Activated naive CD4-positive, alpha-beta T cell treated with anti-CD3 and anti-CD28 coated beads for 36 hours (primary cell): ENCODE measurements at regions not wholly inside any gene's neighbourhood (a gene's known extent, or its start where the extent isn't known, plus 50 kb on each side); places are given as distances from the start of the nearest gene placed in this dataset.

Experiments
- CTCF ChIA-PET: fragments of 350-600 bp; sonication (Branson Sonifier 250); formaldehyde crosslinking; loops from one replicate; lab custom pipeline; 2021; ENCODE audit warnings: antibody characterized with exemption; lab: Charles Lee
- DNase-seq: peaks from one replicate; pipeline ENCODE4 v3.0.0-alpha.2; 2020
- H3K27ac Mint-ChIP-seq: one replicate; pipeline ENCODE4 v1.8.0; 2021; ENCODE audit warnings: mild to moderate bottlenecking, mixed read lengths
- H3K27me3 Mint-ChIP-seq: one replicate; pipeline ENCODE4 v1.8.0; 2021; ENCODE audit warnings: low read depth, mixed read lengths
- H3K36me3 Mint-ChIP-seq: one replicate; pipeline ENCODE4 v1.8.0; 2021; ENCODE audit warnings: low read depth, mixed read lengths
- H3K4me1 Mint-ChIP-seq: one replicate; pipeline ENCODE4 v1.8.0; 2021; ENCODE audit warnings: low read depth, mixed read lengths
- H3K4me3 Mint-ChIP-seq: one replicate; pipeline ENCODE4 v1.8.0; 2021; ENCODE audit warnings: mild to moderate bottlenecking, moderate library complexity, mixed read lengths
- H3K9me3 Mint-ChIP-seq: one replicate; pipeline ENCODE4 v1.8.0; 2021; ENCODE audit warnings: mixed read lengths
- intact Hi-C: fragments of 100-400 bp; cut with micrococcal nuclease; formaldehyde crosslinking; loops from one replicate; pipeline ENCODE4 v1.15.1; 2023

- CTCF ChIA-PET = no interaction called here
- Mint-ChIP-seq H3K4me3 (no peak overlapping the region), H3K27me3 (peaks cover 2% of the 10 kb centered on the region), H3K4me1 (peaks cover 8% of the 10 kb centered on the region), H3K9me3 (no peaks in the 10 kb centered on the region), H3K36me3 (no peaks in the 10 kb centered on the region), H3K27ac (no peak overlapping the region)
- no peak for DNase-seq
- intact Hi-C loops = no loop called here
These were observed 55.4 kb upstream of the ACVR1 start for GRCh38 chr2:157931542-157931941.

DNA sequence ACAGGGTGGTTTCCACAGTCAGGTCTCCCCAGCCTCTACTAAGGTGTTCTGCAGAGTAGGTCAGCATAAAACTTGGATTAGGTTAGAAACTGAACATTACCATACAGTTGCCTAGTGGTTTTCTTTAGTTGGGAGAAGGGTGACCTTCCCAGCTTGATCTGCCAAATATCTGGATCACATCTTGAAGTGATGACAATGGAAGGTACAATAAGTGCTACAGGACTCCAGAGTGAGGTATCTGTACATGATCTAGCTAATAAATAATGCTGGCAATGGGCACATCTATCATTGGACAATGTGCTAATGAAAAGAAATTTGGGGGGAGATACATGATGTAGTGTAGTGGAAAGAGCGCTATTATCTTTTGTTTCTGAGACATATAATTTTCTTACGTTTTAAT is 54.6 kb upstream of the ACVR1 start:
- Mint-ChIP-seq H3K27me3 (peaks cover 2% of the 10 kb centered on the region), H3K4me3 (no peak overlapping the region), H3K36me3 (no peaks in the 10 kb centered on the region), H3K4me1 (peaks cover 2% of the 10 kb centered on the region), H3K9me3 (no peaks in the 10 kb centered on the region), H3K27ac (no peak overlapping the region)
- intact Hi-C loops = no loop called here
- CTCF ChIA-PET = no interaction called here
- DNase-seq = no peak

DNA sequence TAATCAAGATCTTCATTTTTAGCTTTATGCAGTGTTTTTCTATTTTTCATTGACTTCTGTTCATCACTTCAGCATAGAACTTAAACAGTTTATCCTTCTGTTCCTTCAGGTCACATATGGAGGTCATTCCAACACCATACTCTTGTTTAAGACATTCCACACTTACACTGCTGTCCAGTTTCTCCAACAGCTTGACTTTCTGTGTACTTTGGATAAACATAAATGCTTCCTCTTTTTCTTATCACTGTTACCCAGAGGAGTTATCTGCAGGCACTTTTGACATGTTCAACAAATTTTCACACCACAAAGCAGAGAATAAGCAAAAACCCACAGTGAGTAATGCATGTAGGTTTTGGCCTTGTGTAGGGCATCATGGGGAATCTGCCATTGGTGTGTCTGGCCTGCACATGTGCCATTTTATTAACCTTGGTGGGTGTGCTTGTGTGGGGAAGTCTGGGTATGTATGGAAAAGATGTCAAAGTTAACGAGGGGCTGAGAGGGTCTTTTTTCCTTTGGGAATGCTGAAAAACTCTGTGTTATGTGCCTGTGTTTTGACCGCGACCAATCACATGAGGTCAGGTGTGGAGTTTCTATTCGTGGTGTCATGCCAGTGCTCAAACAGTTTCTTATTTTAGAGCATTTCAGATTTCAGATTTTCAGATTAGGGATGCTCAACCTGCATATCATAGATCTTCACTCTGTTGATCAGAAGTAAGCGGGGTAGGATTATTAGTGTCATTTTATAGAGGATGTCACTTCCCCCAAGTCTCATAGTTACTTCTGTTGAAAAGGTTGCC is 53.9 kb upstream of the ACVR1 start:
- Mint-ChIP-seq H3K27ac (no peak overlapping the region), H3K36me3 (no peaks in the 10 kb centered on the region), H3K27me3 (peaks cover 2% of the 10 kb centered on the region), H3K4me1 (no peaks in the 10 kb centered on the region), H3K9me3 (no peaks in the 10 kb centered on the region), H3K4me3 (no peak overlapping the region)
- CTCF ChIA-PET = no interaction called here
- intact Hi-C loops = no loop called here
- DNase-seq = no peak

DNA sequence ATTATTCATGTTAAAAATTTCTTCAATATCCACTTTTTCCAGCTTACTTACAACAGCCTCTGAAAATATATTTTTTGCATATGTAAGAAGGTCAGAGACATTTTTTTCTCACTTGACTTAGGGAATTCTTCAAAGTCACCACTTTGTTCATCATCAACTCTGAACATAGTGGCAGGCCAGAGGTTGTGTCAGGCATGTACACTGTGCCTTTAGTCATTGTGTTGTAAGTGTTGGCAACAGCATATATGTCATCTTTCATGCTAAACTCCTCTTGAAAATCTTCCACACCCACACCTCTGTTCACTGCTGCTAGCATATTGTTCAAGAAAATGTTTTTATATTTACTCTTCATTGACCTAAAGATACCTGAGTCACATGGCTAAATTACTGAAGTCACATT is 52.2 kb upstream of the ACVR1 start:
- Mint-ChIP-seq H3K36me3 (no peaks in the 10 kb centered on the region), H3K27me3 (no peaks in the 10 kb centered on the region), H3K27ac (no peak overlapping the region), H3K4me3 (no peak overlapping the region), H3K4me1 (no peaks in the 10 kb centered on the region), H3K9me3 (no peaks in the 10 kb centered on the region)
- intact Hi-C loops = no loop called here
- no peak for DNase-seq
- CTCF ChIA-PET = no interaction called here

- H3K4me3 Mint-ChIP-seq = no peak overlapping the region
- DNase-seq = no peak
- H3K36me3 Mint-ChIP-seq = no peaks in the 10 kb centered on the region
- intact Hi-C loops = no loop called here
- no peaks in the 10 kb centered on the region for H3K27me3 Mint-ChIP-seq
- no peaks in the 10 kb centered on the region for H3K9me3 Mint-ChIP-seq
- H3K27ac Mint-ChIP-seq = no peak overlapping the region
- CTCF ChIA-PET = no interaction called here
- peaks cover 7% of the 10 kb centered on the region for H3K4me1 Mint-ChIP-seq
These were observed 51.0 kb upstream of the ACVR1 start for GRCh38 chr2:157927155-157927554.
